ENCODE measurements at regions not wholly inside any gene's neighbourhood (a gene's known extent, or its start where the extent isn't known, plus 50 kb on each side); places are given as distances from the start of the nearest gene placed in this dataset.

DNA sequence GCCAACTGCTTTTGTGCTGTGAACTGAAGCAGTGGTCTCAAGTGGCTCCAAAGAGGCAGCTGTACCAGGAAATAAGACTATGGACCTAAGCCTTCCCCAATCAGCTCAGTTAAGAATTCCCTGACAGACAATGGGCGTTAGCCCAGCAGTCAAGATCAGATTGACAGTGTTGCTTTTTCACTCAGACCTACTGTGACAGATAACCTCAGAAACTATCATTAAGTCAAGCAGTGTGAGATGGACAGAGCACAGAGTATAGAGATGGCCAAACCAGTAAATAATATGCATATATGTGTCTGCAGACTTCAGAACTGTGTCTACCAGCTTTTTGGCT, 215.3 kb downstream of the ZFP36L2 start:
- in situ Hi-C loops (cut with MboI) (no loop called here), intact Hi-C loops (cut with micrococcal nuclease; ENCODE audit: unreplicated experiment) (no loop called here)
- SMC1A ChIA-PET (ENCODE audit: uncharacterized antibody, unreplicated experiment) = interaction anchor here (0.6 to 1.2 kb wide), 3 partner anchors 9 to 202 kb away, joined by 3 read pairs; no protein-coding TSS in a partner anchor
- H3K4me2 ChIP-seq (ENCODE audit: control insufficient read depth, insufficient read depth) = no peak overlapping the region
- H4K20me1 ChIP-seq (ENCODE audit: control insufficient read depth, insufficient read depth) = no peaks in the 10 kb centered on the region
- no peaks in the 10 kb centered on the region for H3K4me1 ChIP-seq (ENCODE audit: control insufficient read depth, insufficient read depth, low read length)
- no TSS peak for BruUV-seq (replicated peaks)
- H3K27ac ChIP-seq (ENCODE audit: control insufficient read depth, insufficient read depth) = no peak overlapping the region
- no peak for DNase-seq (ENCODE audit: low read depth, low spot score)
- H3K9me3 ChIP-seq (replicated peaks; ENCODE audit: control insufficient read depth, insufficient read depth, low read length) = no peaks in the 10 kb centered on the region; the same call in 2 of the 3 replicates
- RAD21 ChIA-PET (ENCODE audit: unreplicated experiment) = no interaction called here
- TF ChIP-seq LARP7 (IDR thresholded peaks at IDR 0.05) (no peak), ZNF384 (IDR thresholded peaks at IDR 0.05; ENCODE audit: borderline replicate concordance, low read depth, low read length) (no peak), RBBP5 (conservative IDR thresholded peaks at IDR 0.05) (no peak), MTA3 (IDR thresholded peaks at IDR 0.05; ENCODE audit: borderline replicate concordance, low read length) (no peak), FOXM1 (IDR thresholded peaks at IDR 0.05; ENCODE audit: low read depth, low read length) (no peak), MYB (IDR thresholded peaks at IDR 0.05; ENCODE audit: borderline replicate concordance, low read depth, low read length) (no peak), MEF2A (IDR thresholded peaks at IDR 0.05; ENCODE audit: insufficient read depth, low read depth, low read length) (no peak), ATF3 (IDR thresholded peaks at IDR 0.05; ENCODE audit: borderline replicate concordance, extremely low read depth, low read depth, low read length) (no peak), CBX3 (IDR thresholded peaks at IDR 0.05; ENCODE audit: borderline replicate concordance, low read depth) (no peak)
- WGBS (ENCODE audit: insufficient coverage, insufficient replicate concordance, low lambda C conversion rate, missing lambda C conversion rate) = 5% methylated on average over 1 of the region's 1 CpG
- no peak for ATAC-seq
- POLR2A ChIA-PET = interaction anchor here (0.7 kb wide), 1 partner anchor 68 kb away, joined by 3 read pairs; no protein-coding TSS in a partner anchor
- CTCF ChIA-PET = interaction anchor here (0.7 to 1.7 kb wide), 7 partner anchors 13 to 559 kb away, joined by 3 to 4 read pairs (median 4); no protein-coding TSS in a partner anchor
- no peak overlapping the region for H3K9ac ChIP-seq (ENCODE audit: control insufficient read depth, insufficient read depth, low read length)
- no peak overlapping the region; the same call in 1 of the 2 replicates for H2AFZ ChIP-seq (ENCODE audit: control insufficient read depth, low read depth, low read length)
- no peaks in the 10 kb centered on the region; a peak in 1 of 4 replicates for H3K27me3 ChIP-seq (replicated peaks in 1 of 2; ENCODE audit: control insufficient read depth in 2 of 2, insufficient read depth in 2 of 2, low read length in 1 of 2)
- no peak overlapping the region for H3K4me3 ChIP-seq
- H3K79me2 ChIP-seq (ENCODE audit: control insufficient read depth, insufficient read depth, low read length) = no peaks in the 10 kb centered on the region
- FAIRE-seq = no peak
- H3K36me3 ChIP-seq (ENCODE audit: control insufficient read depth in 2 of 2, insufficient read depth in 2 of 2, low read length in 1 of 2) = no peaks in the 10 kb centered on the region
